SK-N-SH (cell line): ENCODE measurements at regions not wholly inside any gene's neighbourhood (a gene's known extent, or its start where the extent isn't known, plus 50 kb on each side); places are given as distances from the start of the nearest gene placed in this dataset.

Experiments
- CTCF ChIA-PET: fragments of 300-600, 350-600 bp; formaldehyde crosslinking; extraction: SDS; loops from one replicate; lab custom pipeline; 2021; lab: Yijun Ruan, JAX
- POLR2A ChIA-PET: fragments of 350-600 bp; sonication (Branson Sonifier 250); formaldehyde crosslinking; extraction: SDS; loops from one replicate; lab custom pipeline; 2020; ENCODE audit warnings: antibody characterized with exemption, inconsistent platforms; lab: Yijun Ruan, JAX
- DNase-seq: peaks from one replicate; pipeline ENCODE4 v3.0.0; 2012
- H2AFZ ChIP-seq: fragments of 200-600 bp; sonication (generic); 2 replicates; pipeline ENCODE4 v1.8.1; 2016; ENCODE audit warnings: antibody characterized with exemption, mild to moderate bottlenecking, low read depth
- H3F3A ChIP-seq: fragments of 200-600 bp; sonication (generic); replicated peaks from 2 replicates; pipeline ENCODE3; 2016; ENCODE audit warnings: antibody characterized with exemption, mild to moderate bottlenecking; ENCODE audit not compliant: insufficient read depth
- H3K27ac ChIP-seq, 2 experiments: fragments of 200-500 bp in 1 of 2; fragments of 200-600 bp in 1 of 2; sonication (Bioruptor generic) in 1 of 2; sonication (generic), shearing (Covaris generic) in 1 of 2; 2 replicates each; pipeline versions ENCODE4 v1.5.1 to v1.6.1; 2014 to 2016; ENCODE audit warnings: low read depth in 2 of 2, inconsistent platforms in 1 of 2, low read length in 1 of 2, mild to moderate bottlenecking in 1 of 2, mixed read lengths in 1 of 2
- H3K27me3 ChIP-seq: fragments of 200-600 bp; sonication (generic), shearing (Covaris generic); 2 replicates; pipeline ENCODE4 v1.6.1; 2016; ENCODE audit warnings: mixed run types; ENCODE audit not compliant: insufficient read depth
- H3K36me3 ChIP-seq, 2 experiments: fragments of 200-500 bp in 1 of 2; fragments of 200-600 bp in 1 of 2; sonication (Bioruptor generic) in 1 of 2; sonication (generic) in 1 of 2; replicated peaks in 1 of 2; 2 replicates each; pipeline versions ENCODE3 to v1.5.1; 2014 to 2016; ENCODE audit warnings: low read length in 1 of 2, mild to moderate bottlenecking in 1 of 2; ENCODE audit not compliant: insufficient read depth in 2 of 2, control insufficient read depth in 1 of 2
- H3K4me1 ChIP-seq, 2 experiments: fragments of 200-500 bp in 1 of 2; fragments of 200-600 bp in 1 of 2; sonication (Bioruptor generic) in 1 of 2; sonication (generic), shearing (Covaris generic) in 1 of 2; 2 replicates each; pipeline versions ENCODE4 v1.5.1 to v1.6.1; 2014 to 2016; ENCODE audit warnings: low read depth in 1 of 2, low read length in 1 of 2, mixed run types in 1 of 2; ENCODE audit not compliant: insufficient read depth in 2 of 2, control insufficient read depth in 1 of 2
- H3K4me2 ChIP-seq: fragments of 200-600 bp; sonication (generic), shearing (Covaris generic); 2 replicates; pipeline ENCODE4 v1.6.1; 2017; ENCODE audit warnings: mixed run types
- H3K4me3 ChIP-seq, 2 experiments: fragments of 200-500 bp in 1 of 2; fragments of 200-600 bp in 1 of 2; sonication (Bioruptor generic) in 1 of 2; sonication (generic), shearing (Covaris generic) in 1 of 2; 2 replicates each; pipeline versions ENCODE4 v1.5.1 to v1.8.1; 2014 to 2016; ENCODE audit warnings: low read depth in 2 of 2, inconsistent platforms in 1 of 2, low read length in 1 of 2, mild to moderate bottlenecking in 1 of 2, mixed read lengths in 1 of 2, moderate library complexity in 1 of 2
- H3K79me2 ChIP-seq: fragments of 200-600 bp; sonication (generic); 2 replicates; pipeline ENCODE4 v1.8.1; 2017; ENCODE audit warnings: mild to moderate bottlenecking; ENCODE audit not compliant: insufficient read depth
- H3K9ac ChIP-seq: fragments of 200-600 bp; sonication (generic); 2 replicates; pipeline ENCODE4 v1.6.1; 2017; ENCODE audit warnings: mixed run types
- H3K9me2 ChIP-seq: fragments of 200-600 bp; sonication (generic); 2 replicates; pipeline ENCODE4 v1.6.1; 2017; ENCODE audit warnings: mixed run types
- H3K9me3 ChIP-seq: fragments of 200-600 bp; sonication (generic); 2 replicates; pipeline ENCODE4 v1.6.1; 2017; ENCODE audit warnings: mixed run types, mild to moderate bottlenecking, moderate library complexity
- H4K20me1 ChIP-seq: fragments of 200-600 bp; sonication (generic); 2 replicates; pipeline ENCODE4 v1.6.1; 2017; ENCODE audit warnings: mild to moderate bottlenecking, mixed run types; ENCODE audit not compliant: insufficient read depth
- CHD2 ChIP-seq: fragments of 150-350 bp; IDR thresholded peaks from 2 replicates; pipeline ENCODE4 v1.6.1; 2018; ENCODE audit warnings: low read length; ENCODE audit not compliant: partially characterized antibody
- CTCF ChIP-seq: fragments of 200-600 bp; sonication (generic); IDR thresholded peaks from 2 replicates; pipeline ENCODE4 v1.6.1; 2017; ENCODE audit warnings: antibody characterized with exemption, mild to moderate bottlenecking, moderate library complexity
- EZH2phosphoT487 ChIP-seq: fragments of 200-600 bp; sonication (generic); IDR thresholded peaks from 2 replicates; pipeline ENCODE4 v1.6.1; 2017; ENCODE audit warnings: low read depth, mixed run types, mild to moderate bottlenecking, antibody characterized with exemption, moderate library complexity, borderline replicate concordance
- FOXJ3 ChIP-seq: sonication (generic); formaldehyde crosslinking; IDR thresholded peaks from 2 replicates; pipeline ENCODE4 v1.5.1; 2020; ENCODE audit warnings: mild to moderate bottlenecking, missing genetic modification reagents
- GATA2 ChIP-seq: sonication (generic); formaldehyde crosslinking; IDR thresholded peaks from 2 replicates; pipeline ENCODE4 v1.5.0; 2020; ENCODE audit warnings: mild to moderate bottlenecking, missing genetic modification reagents
- JUND ChIP-seq: IDR thresholded peaks from 2 replicates; pipeline ENCODE4 v1.4.0; 2012
- MXI1 ChIP-seq: IDR thresholded peaks from 2 replicates; pipeline ENCODE4 v1.6.1; 2012; ENCODE audit warnings: mild to moderate bottlenecking, low read depth, low read length, improper control_type of control experiment
- PBX3 ChIP-seq: IDR thresholded peaks from 2 replicates; pipeline ENCODE4; 2012
- POLR2AphosphoS5 ChIP-seq: IDR thresholded peaks from 2 replicates; pipeline ENCODE4 v1.6.1; 2012; ENCODE audit warnings: low read depth, low read length
- RAD21 ChIP-seq: IDR thresholded peaks from 2 replicates; pipeline ENCODE4 v1.6.1; 2012; ENCODE audit warnings: mild to moderate bottlenecking, low read length
- RCOR1 ChIP-seq: fragments of 150-350 bp; IDR thresholded peaks from 2 replicates; pipeline ENCODE4 v1.6.1; 2017; ENCODE audit warnings: antibody characterized with exemption, low read length
- RFX5 ChIP-seq: IDR thresholded peaks from 2 replicates; pipeline ENCODE4 v1.6.1; 2012; ENCODE audit warnings: mild to moderate bottlenecking, improper control_type of control experiment, low read length
- RXRA ChIP-seq: IDR thresholded peaks from 2 replicates; pipeline ENCODE4 v1.4.0; 2012; ENCODE audit warnings: low read depth, mild to moderate bottlenecking, borderline replicate concordance
- SIN3A ChIP-seq: IDR thresholded peaks from 2 replicates; pipeline ENCODE4 v1.6.1; 2012; ENCODE audit warnings: low read depth, mild to moderate bottlenecking, low read length, moderate library complexity, borderline replicate concordance
- TAF1 ChIP-seq: IDR thresholded peaks from 2 replicates; pipeline ENCODE4 v1.6.1; 2012; ENCODE audit warnings: low read depth, mild to moderate bottlenecking, low read length, moderate library complexity, borderline replicate concordance
- TEAD4 ChIP-seq: IDR thresholded peaks from 2 replicates; pipeline ENCODE4 v1.4.0; 2012; ENCODE audit warnings: mild to moderate bottlenecking, borderline replicate concordance; ENCODE audit not compliant: insufficient read depth
- USF1 ChIP-seq: IDR thresholded peaks from 2 replicates; pipeline ENCODE4 v1.4.0; 2012; ENCODE audit warnings: low read depth, borderline replicate concordance
- YY1 ChIP-seq: IDR thresholded peaks from 2 replicates; pipeline ENCODE4 v1.4.0; 2012; ENCODE audit warnings: low read depth, mild to moderate bottlenecking
- WGBS: methylation state at CpG from one replicate; pipeline ENCODE4 v1.1.6; 2017; ENCODE audit warnings: low lambda C conversion rate; 5-methylcytosine and 5-hydroxymethylcytosine counted together

- H3K27me3 ChIP-seq, result no peaks in the 10 kb centered on the region; the same call in 1 of the 2 replicates
- H3K4me3 ChIP-seq, result no peak overlapping the region
- no peaks in the 10 kb centered on the region for H4K20me1 ChIP-seq
- H3K36me3 ChIP-seq, result no peaks in the 10 kb centered on the region
- no peak overlapping the region for H3K4me2 ChIP-seq
- TF ChIP-seq GATA2 (CRISPR knock-in tag), result no peak
- TF ChIP-seq RXRA, result no peak
- TF ChIP-seq CTCF, result no peak
- TF ChIP-seq TEAD4, result no peak
- no peak for TF ChIP-seq RFX5
- H3K79me2 ChIP-seq, result no peaks in the 10 kb centered on the region
- H3K4me1 ChIP-seq, result no peaks in the 10 kb centered on the region
- H3K9me3 ChIP-seq, result no peaks in the 10 kb centered on the region
- no peak overlapping the region for H3K9ac ChIP-seq
- DNase-seq, result no peak
- ChIA-PET CTCF (no interaction called here), POLR2A (no interaction called here)
- H3K27ac ChIP-seq, result no peak overlapping the region
- H3K9me2 ChIP-seq, result no peaks in the 10 kb centered on the region
- H2AFZ ChIP-seq, result no peak overlapping the region
- no peaks in the 10 kb centered on the region for H3F3A ChIP-seq
- 28% methylated on average over 2 of the region's 2 CpGs for WGBS
Measured at GRCh38 chr2:147388217-147388616, 456.6 kb upstream of the ACVR2A start.

DNA sequence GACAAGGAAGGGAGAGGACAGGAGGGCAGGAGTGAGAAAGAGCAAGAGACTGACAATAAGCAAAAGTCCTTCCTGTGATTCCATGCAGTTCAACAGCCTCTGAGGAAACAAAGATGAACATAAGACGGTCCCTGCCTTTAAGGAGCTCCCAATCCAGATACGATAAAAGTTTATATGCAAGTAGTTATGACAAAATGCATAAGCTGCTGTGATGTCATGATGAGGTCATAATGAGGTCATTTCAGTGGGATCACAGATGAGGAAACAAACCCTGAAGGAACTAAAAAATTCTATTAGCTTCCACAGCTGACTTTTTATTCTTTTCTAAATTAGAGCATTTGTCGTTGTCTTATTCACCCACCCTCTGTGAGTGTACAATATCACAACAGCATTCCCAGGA, 458.5 kb upstream of the ACVR2A start:
- H3K27me3 ChIP-seq, result no peaks in the 10 kb centered on the region
- no peak overlapping the region for H3K4me3 ChIP-seq
- H3F3A ChIP-seq, result no peaks in the 10 kb centered on the region
- DNase-seq, result no peak
- ChIA-PET POLR2A (no interaction called here), CTCF (interaction anchor here (1.3 kb wide), 1 partner anchor 233 kb away, joined by 3 read pairs; no protein-coding TSS in a partner anchor)
- H3K9me3 ChIP-seq, result no peaks in the 10 kb centered on the region
- no peaks in the 10 kb centered on the region for H4K20me1 ChIP-seq
- no peak overlapping the region for H3K4me2 ChIP-seq
- H3K4me1 ChIP-seq, result no peaks in the 10 kb centered on the region; a peak in 1 of 4 replicates
- no peak overlapping the region for H3K9ac ChIP-seq
- H2AFZ ChIP-seq, result no peak overlapping the region
- no peaks in the 10 kb centered on the region for H3K79me2 ChIP-seq
- H3K36me3 ChIP-seq, result no peaks in the 10 kb centered on the region
- H3K27ac ChIP-seq, result no peak overlapping the region
- WGBS, result 17% methylated on average over 3 of the region's 3 CpGs
- H3K9me2 ChIP-seq, result no peaks in the 10 kb centered on the region
- TF ChIP-seq USF1, result no peak
- no peak for TF ChIP-seq TEAD4
- no peak for TF ChIP-seq CTCF
- TF ChIP-seq EZH2phosphoT487, result no peak
- TF ChIP-seq RFX5, result no peak
- no peak for TF ChIP-seq TAF1
- no peak for TF ChIP-seq POLR2AphosphoS5
- TF ChIP-seq PBX3, result no peak
- no peak for TF ChIP-seq GATA2 (CRISPR knock-in tag)
- TF ChIP-seq RAD21, result no peak
- TF ChIP-seq YY1, result no peak
- no peak for TF ChIP-seq JUND
- TF ChIP-seq FOXJ3 (CRISPR knock-in tag), result no peak
- no peak for TF ChIP-seq RCOR1
- no peak for TF ChIP-seq MXI1
- no peak for TF ChIP-seq CHD2
- TF ChIP-seq SIN3A, result no peak
